ENCODE measurements at regions not wholly inside any gene's neighbourhood (a gene's known extent, or its start where the extent isn't known, plus 50 kb on each side); places are given as distances from the start of the nearest gene placed in this dataset.

GRCh38 chr12:105613269-105613668 lies 282.8 kb downstream of the C12orf75 start:
- no peak for TF ChIP-seq POLR2A (IDR thresholded peaks at IDR 0.05; ENCODE audit: low read length)
- no peak for TF ChIP-seq GATA1 (IDR thresholded peaks at IDR 0.05; ENCODE audit: low read depth, low read length)

All from erythroblast (primary cell).